ENCODE measurements at regions not wholly inside any gene's neighbourhood (a gene's known extent, or its start where the extent isn't known, plus 50 kb on each side); places are given as distances from the start of the nearest gene placed in this dataset.

DNA sequence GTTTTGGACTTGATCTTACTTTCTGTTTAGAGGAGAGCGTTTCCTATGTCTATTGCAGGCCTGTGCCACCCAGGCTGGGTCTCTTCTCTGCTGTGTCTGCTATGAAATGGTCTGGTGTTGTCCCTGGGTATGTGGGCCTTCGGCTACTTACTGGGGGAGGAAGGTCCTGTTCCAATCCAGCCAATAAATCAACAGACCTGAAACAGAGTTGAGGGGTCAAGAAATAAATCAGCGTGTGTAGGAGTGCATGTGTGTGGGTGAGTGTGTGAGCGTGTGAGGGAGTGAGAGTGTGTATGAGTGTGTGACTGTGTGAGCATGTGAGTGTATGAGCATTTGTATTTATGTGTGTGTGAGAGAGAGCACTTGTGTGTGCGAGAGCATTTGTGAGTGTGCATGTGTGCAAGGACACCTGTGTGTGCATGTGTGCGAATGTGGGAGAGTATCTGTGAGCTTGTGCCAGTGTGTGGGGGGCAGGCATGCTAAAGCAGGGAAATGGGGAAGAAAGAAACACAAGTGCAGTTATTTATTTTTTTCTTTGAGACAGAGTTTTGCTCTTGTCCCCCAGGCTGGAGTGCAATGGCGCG lies 86.3 kb upstream of the PMEPA1 start:
- TF ChIP-seq, protein P1, sequence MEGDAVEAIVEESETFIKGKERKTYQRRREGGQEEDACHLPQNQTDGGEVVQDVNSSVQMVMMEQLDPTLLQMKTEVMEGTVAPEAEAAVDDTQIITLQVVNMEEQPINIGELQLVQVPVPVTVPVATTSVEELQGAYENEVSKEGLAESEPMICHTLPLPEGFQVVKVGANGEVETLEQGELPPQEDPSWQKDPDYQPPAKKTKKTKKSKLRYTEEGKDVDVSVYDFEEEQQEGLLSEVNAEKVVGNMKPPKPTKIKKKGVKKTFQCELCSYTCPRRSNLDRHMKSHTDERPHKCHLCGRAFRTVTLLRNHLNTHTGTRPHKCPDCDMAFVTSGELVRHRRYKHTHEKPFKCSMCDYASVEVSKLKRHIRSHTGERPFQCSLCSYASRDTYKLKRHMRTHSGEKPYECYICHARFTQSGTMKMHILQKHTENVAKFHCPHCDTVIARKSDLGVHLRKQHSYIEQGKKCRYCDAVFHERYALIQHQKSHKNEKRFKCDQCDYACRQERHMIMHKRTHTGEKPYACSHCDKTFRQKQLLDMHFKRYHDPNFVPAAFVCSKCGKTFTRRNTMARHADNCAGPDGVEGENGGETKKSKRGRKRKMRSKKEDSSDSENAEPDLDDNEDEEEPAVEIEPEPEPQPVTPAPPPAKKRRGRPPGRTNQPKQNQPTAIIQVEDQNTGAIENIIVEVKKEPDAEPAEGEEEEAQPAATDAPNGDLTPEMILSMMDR (IDR thresholded peaks at IDR 0.05; ENCODE audit: low read depth, low read length) = no peak
- no peak for TF ChIP-seq EZH2phosphoT487 (IDR thresholded peaks at IDR 0.05; ENCODE audit: low read depth)
